Activated CD8-positive, alpha-beta memory T cell treated with anti-CD3 and anti-CD28 coated beads, Interleukin-2, amount 50 U/mL, for 1 hour (primary cell): ENCODE measurements at regions not wholly inside any gene's neighbourhood (a gene's known extent, or its start where the extent isn't known, plus 50 kb on each side); places are given as distances from the start of the nearest gene placed in this dataset.

Source experiments
- DNase-seq: peaks from one replicate; pipeline ENCODE4 v3.0.0-alpha.2; 2020; ENCODE audit errors: extremely low read depth

- no peak for DNase-seq
Measured at GRCh38 chr1:56313560-56313959, 265.8 kb downstream of the PLPP3 start.

- no peak for DNase-seq
Measured at GRCh38 chr1:56311766-56312165, 267.6 kb downstream of the PLPP3 start.

- DNase-seq = no peak
Measured at GRCh38 chr1:56310945-56311344, 268.4 kb downstream of the PLPP3 start.

- DNase-seq = no peak
Measured at GRCh38 chr1:56309065-56309464, 270.3 kb downstream of the PLPP3 start.

- DNase-seq = no peak
Measured at GRCh38 chr1:56304975-56305374, 274.4 kb downstream of the PLPP3 start.

- DNase-seq = no peak
Measured at GRCh38 chr1:56303805-56304204, 275.6 kb downstream of the PLPP3 start.

- no peak for DNase-seq
Measured at GRCh38 chr1:56302878-56303277, 276.5 kb downstream of the PLPP3 start.

GRCh38 chr1:56301791-56302190 lies 277.6 kb downstream of the PLPP3 start:
- no peak for DNase-seq

GRCh38 chr1:56300836-56301235 lies 278.5 kb downstream of the PLPP3 start:
- DNase-seq = no peak

- no peak for DNase-seq
Measured at GRCh38 chr1:56298866-56299265, 280.5 kb downstream of the PLPP3 start.

GRCh38 chr1:56297904-56298303 lies 281.5 kb downstream of the PLPP3 start:
- DNase-seq = no peak

- DNase-seq = no peak
Measured at GRCh38 chr1:56297208-56297607, 282.2 kb downstream of the PLPP3 start.

- no peak for DNase-seq
Measured at GRCh38 chr1:56295949-56296929, 283.1 kb downstream of the PLPP3 start.

- DNase-seq = no peak
Measured at GRCh38 chr1:56291374-56291919, 287.9 kb downstream of the PLPP3 start.

GRCh38 chr1:56289260-56289659 lies 290.1 kb downstream of the PLPP3 start:
- DNase-seq = no peak

GRCh38 chr1:56287721-56288120 lies 291.6 kb downstream of the PLPP3 start:
- no peak for DNase-seq

- no peak for DNase-seq
Measured at GRCh38 chr1:56286956-56287355, 292.4 kb downstream of the PLPP3 start.

- DNase-seq = no peak
Measured at GRCh38 chr1:56286506-56286905, 292.9 kb downstream of the PLPP3 start.

GRCh38 chr1:56285554-56286402 lies 293.6 kb downstream of the PLPP3 start:
- DNase-seq = no peak

- no peak for DNase-seq
Measured at GRCh38 chr1:56284928-56285327, 294.4 kb downstream of the PLPP3 start.

- no peak for DNase-seq
Measured at GRCh38 chr1:56278061-56278460, 301.3 kb downstream of the PLPP3 start.

- no peak for DNase-seq
Measured at GRCh38 chr1:56268519-56269140, 310.7 kb downstream of the PLPP3 start.
